ENCODE measurements at regions not wholly inside any gene's neighbourhood (a gene's known extent, or its start where the extent isn't known, plus 50 kb on each side); places are given as distances from the start of the nearest gene placed in this dataset.
"Not testable (repeated sequence)": the region's sequence is repeated elsewhere in the genome, so short reads cannot be mapped to it uniquely, and the experiment has no call there.

DNA sequence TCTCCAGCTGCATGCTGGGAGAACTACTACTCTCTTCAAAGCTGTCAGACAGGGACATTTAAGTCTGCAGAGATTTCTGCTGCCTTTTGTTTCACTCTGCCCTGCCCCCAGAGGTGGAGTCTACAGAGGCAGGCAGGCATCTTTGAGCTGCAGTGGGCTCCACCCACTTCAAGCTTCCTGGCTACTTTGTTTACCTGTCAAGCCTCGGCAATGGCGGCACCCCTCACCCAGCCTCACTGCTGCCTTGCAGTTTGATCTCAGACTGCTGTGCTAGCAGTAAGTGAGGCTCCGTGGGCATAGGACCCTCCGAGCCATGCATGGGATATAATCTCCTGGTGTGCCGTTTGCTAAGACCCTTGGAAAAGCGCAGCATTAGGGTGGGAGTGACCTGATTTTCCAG lies 61.7 kb downstream of the DMRTA1 start:
- DNase-seq, result not testable (repeated sequence)

DNA sequence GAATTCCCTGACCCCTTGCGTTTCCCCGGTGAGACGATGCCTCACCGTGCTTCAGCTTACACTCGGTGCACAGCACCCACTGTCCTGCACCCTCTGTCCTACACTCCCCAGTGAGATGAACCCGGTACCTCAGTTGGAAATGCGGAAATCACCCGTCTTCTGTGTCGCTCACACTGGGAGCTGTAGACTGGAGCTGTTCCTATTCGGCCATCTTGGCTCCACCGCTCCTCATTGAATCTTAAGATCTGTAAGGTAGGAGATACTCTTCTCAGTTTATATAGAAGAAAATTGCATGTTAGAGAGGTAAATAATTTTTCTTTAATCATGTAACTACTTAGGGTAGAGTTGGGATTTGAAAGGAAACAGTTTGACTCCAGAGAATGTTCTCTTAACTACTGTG lies 62.2 kb downstream of the DMRTA1 start:
- DNase-seq, result no peak

DNA sequence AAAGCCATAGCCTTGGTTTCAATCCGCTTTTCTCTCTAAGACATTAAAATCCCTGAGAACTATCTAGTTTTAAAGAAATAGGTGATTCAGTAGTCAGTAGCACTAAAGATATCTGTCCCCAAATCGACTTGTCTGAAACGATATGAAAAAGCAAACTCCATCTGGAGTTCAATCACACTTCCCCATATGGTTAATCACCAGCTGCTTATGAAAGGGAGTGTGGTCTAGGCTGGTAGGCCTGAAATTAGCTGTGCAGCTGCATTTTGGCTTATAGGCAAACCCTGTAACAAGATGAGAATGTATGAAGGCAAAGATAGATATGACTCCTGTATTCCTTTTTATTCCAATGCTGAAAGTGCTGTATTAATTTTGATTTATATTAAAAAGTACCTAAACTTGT lies 65.9 kb downstream of the DMRTA1 start:
- no peak for DNase-seq

DNA sequence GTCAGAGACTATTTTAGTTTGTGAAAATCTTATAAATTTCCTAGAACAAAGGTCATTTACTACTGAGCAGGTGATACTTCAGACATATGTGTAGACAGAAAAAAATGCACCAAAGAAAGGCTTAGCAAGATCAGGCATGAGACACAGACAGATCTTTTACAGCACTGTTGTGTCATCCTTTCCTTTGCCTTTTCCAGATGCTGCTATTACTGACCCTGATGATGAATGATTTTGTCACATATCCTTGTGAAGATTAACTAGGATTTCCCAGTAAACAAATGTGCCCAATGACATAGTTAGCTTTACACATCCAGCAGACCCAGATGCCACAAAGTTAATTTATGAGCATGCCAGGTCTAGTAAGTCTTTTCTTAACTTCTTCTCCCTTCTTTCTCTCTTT lies 68.2 kb downstream of the DMRTA1 start:
- no peak for DNase-seq

DNA sequence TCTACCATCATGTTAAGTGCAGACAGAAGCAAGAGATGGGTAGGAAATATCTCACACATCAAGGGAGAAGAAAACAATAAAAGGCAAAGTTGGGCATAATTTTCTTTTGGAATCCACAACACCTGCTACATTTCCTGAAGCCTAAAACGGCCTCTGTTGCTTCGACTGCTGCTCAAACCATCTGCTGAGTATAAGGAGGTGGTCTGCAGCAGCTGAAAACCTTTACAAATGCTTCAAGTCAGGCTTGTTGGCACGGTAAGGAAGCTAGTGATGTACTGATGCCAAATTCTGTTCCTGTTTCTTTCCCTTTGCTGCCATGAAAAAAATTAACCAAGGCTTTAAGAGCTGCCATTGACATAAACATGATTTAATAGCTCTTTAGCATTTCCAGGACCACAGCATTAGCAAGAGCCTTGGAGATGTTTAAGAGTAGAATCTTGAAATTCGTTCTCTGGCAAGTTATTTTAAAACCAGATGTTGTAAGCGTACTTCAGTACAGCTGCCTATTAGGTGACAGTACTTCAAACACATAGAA lies 75.6 kb downstream of the DMRTA1 start:
- DNase-seq, result no peak

DNA sequence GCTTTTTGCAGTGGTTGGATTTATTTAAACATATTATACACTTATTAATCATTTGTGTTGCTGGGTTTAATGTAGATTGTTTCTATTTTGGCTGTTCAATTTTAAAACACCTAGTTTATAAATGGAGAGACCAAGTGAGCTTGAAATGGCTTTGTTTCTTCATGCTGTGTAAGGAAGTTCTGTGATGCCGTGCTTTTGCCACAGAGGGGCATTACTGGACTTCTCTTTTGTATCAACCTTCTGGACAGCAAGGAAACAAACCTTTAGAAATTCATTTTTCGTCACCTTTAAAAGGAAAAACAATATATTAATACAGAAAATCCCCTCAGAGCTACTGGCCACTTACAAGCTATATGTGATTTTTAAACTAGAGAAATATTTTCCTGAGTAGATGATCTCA lies 81.9 kb downstream of the DMRTA1 start:
- DNase-seq, result peak; percentile 4

DNA sequence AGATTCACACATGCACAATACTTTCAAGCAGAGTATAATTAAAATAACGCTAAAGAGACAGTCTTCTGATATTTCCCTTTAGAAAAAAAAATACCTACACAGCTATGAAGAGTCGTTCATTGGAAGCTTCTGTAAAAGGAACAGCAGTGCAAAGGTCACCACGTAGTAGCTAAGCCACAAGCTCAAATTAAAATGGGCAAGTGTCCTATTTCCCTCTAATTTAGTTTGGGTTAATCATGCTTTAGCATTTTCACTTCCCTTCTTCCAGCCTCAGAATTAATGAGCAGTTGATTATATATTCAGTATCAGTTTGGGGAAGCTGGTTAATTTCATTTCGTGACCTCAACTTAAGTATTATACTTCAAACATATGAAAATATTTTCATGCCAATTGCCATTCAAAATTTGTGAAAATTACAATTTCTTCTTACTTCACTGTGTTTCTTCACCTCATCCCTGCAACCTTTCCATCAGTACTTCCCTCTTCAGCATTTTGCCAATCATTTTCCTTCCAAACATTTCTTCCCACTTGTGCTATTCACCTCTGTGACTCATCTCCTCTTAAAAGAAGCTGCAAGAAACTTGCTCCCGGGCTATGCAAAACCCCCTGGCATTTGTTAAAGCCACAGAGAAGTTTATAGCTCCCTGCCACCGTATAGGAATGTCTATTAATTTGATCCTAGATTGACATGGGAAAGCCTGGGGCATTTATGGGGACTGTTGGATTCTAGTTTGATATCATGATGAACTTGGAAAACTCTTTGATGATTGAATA lies 83.0 kb downstream of the DMRTA1 start:
- DNase-seq, result no peak

DNA sequence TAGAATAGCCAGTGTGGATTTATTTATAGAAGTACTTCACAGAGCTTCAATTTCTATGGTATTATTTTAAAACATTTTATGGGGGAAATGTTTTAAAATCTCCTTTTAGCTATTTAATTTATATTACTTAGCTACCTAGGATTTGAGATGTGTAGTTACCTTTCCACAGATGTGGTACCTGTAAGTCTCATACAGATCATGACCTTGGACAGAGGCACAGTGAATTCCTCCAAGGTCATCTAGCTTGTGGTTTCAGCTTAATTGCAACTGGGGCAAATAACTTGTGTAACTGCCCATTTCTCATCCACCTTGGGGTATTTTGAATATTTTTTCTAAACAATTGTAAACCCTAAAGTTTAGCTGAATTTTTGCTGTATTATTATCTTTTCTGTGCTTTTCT lies 89.2 kb downstream of the DMRTA1 start:
- no peak for DNase-seq

DNA sequence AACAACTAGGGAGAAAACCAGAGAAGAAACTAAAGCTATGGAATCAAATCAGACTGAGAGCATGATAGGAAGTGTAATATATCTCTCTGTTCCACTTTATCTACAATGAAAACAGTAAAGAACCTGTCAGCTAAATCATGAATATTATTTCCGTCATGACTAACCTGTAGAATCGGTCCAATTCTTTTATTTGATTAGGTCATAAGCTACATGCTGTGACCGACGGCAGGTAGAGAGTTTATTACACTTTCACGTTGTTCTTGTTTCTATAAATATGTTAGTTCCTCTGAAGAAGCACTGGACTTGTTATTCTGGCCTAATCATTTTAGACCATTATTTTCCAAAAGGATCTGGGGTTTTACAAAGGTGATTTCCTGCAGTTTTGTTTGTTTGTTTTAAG lies 91.1 kb downstream of the DMRTA1 start:
- no peak for DNase-seq

DNA sequence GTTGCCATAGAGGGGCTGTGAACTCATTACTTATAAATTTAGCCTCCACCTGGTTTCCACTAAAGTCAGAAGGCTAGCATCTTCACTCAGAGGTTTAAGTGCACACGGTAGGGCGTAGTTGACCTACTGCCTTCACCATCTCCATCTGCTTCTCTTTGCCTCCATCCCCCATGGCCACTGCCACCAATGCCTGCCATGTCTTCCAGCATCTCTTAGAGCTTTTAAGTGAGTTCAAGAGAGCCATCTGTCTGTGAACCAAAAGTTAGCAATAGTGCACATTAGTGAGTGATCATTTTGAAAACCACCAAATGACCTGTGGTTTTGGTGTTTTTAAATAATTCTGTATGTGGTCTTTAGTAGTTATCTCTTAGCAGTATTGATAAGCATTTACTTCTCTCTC lies 102.0 kb downstream of the DMRTA1 start:
- DNase-seq, result no peak

DNA sequence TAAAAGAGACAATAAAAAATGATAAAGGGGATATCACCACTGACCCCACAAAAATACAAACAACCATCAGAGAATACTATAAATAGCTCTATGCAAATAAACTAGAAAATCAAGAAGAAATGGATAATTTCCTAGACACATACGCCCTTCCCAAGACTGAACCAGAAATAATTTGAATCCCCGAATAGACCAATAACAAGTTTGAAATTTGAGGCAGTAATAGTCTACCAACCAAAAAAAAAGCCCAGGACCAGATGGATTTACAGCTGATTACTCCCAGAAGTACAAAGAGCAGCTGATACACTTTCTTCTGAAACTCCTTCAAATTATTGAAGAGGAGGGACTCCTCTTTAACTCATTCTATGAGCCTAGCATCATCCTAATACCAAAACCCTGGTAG lies 128.1 kb downstream of the DMRTA1 start:
- DNase-seq, result no peak

DNA sequence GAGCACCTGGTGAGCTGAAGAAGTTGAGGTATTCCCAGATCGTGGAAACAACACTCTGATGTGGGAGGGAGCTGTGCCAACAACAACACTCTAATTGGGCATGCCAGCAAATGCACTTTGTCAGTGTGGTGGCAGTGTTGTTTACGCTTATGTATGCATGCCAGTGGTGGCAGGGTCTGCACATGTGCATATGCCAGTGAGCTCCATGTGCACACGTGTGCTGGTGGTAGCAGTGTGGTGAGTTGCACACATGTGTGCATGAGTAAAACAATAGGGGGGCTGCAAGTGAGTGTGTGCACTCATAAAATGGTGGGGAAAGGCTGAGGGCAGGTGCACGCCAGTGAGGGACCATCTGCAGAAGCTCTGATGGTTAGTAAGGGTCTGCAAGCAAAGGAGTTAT lies 134.2 kb downstream of the DMRTA1 start:
- DNase-seq, result no peak

DNA sequence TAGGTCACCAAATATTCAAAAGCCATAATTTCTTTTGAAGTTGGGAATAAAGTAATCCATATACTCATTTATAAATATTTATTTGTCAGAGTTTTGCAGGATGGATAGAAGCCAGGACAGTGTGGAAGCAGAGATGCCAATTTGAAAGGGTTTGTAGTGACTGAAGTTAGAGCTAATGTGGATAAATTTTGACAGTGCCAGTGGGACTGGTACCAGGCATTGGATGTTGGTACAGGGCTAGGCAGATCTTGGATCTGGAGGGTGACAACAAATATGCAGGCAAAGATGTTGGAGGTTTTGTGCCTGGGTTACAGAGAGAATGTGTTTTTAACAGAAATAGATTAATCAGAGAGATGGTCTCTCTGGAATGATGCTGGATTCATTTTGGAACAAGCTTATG lies 135.6 kb downstream of the DMRTA1 start:
- DNase-seq, result no peak

DNA sequence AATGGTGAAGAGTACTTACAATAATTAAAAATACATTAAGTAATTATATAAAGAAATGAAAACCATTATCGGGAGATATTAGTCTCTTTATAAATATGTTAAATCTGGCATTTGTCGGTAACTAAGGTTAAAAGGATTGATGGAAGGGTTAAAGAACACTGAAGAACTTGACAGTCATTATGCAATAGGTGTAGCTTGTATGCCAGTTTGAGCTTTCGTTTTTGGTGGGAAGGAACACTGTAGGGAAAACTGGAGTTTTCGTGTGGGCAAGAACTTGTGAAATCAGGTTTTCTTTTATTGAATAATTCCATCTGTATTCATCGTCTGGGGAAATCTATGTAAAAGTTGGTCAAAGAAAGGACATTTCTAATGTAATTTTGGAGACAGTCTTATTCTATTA lies 142.3 kb downstream of the DMRTA1 start:
- no peak for DNase-seq

DNA sequence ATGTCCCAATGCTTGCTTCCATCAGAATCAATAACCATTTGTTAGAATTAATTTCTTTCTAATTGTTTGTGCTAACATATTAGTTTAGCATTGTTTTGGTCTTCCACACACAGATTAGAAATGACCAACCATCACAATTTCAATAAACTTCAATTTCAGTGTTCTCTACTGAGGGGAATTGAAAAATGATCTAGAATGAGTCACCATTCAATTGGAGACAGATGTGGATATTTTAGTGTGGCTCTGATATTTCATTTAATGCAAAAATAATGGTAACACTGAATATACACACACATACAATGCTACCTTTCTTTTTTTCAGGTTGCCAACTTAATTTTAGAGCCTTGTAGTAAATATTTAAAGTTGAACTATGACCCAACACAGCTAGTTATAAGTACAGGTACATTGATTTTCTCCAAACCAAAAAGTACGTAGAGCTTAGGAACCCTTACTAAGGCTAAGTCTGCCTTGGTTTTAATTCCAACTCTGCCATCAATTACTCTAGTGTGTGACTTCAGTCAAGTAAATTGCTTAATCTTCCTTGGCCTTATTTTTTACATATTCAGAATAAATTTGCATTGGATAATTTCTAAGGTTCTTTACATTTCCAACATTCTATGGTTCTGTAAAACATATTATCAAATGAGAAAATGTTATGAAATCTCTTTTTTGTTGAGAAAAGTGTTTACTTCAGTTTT lies 143.9 kb downstream of the DMRTA1 start:
- no peak for DNase-seq

DNA sequence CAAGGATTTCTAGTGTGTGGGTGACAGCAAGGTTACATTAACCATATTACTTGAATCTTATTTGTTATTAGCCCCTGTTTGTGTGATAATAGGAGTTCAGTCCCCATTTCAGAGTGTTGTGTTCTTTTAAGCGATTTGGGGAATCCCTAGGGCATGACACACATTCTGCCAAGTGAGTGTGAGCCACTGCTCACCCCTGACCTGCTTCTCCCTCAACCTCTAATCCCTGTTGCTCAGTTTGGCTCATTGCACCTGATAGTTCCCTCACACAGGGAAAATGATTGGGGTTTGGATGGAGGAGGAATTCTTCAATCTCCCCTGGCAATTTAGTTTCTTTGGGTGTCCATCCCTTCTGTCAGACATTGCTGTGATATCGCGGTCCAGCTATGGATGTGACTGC lies 149.2 kb downstream of the DMRTA1 start:
- DNase-seq, result no peak

DNA sequence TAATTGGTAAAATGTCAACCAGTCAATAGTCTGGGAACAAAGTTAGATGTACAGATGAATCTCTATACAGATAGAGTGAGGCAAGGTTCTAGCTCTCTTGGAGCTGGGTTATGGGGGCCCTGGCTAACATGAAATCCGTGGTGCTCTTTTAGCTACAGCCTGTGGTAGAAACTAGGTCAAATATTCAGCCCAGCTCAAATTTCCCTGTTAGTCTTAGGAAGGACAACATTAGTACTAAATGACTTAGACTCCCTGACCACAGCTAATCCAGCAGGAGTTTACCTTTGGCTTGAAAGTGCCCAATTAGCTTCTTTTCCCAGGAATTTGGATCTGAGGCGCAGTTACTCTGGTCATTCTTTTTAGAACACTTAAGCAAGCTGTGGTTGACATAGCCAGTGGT lies 170.5 kb downstream of the DMRTA1 start:
- no peak for DNase-seq

DNA sequence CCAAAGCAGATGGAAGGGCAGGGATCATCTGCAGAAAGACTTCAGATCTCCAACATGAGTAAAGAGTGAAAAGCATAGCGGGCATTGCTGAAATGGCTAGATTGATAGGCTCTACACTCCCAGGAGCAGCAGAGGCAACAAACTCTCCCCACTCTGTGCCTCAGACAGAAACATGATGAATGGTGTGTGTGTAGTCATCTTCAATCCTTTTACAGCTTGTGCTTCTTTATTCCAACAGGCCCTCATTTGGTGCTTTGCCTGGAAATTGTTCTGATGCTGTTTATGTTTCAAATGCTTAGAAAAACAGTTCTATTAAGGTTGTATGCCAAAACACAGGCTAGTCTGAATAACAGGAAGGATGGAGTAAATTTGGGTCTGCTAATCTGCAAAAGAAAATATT lies 176.2 kb downstream of the DMRTA1 start:
- DNase-seq, result no peak

DNA sequence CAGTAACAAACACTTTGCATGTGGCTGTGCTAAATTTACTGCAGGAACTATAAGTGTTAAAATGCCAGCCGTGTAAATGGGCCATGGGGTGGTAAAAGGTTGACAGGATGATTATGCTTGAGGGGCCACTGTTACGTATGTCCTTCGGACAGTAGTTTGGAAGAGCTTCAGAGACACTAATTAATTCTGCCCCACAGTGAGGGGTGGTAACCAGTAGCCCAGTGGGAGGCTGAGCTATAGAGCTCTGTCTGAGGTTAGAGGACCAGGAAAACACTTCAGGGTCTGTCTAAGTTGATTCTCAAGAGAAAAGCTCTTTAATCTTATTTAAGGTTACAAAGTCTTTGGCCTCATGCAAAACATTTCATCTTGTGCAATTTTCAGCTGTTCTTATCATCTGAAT lies 176.6 kb downstream of the DMRTA1 start:
- no peak for DNase-seq

DNA sequence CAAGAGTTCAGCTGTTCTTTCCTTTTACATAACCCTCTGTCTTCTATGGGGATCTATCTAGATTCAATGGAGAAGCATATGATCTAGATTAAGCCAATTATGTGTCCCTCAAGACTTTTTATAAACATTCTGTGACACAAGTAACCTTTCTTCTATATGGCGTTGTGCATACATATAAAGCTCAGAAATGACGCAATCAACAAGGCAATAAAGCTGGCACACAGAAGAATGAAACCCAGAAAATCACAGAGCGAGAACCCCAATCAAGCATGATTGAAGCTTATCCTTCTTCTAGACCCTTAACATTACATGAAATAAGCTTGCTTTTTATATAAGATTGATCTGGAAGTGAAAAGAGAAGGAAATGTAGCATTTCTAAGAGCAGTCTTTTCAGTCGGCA lies 178.9 kb downstream of the DMRTA1 start:
- DNase-seq, result no peak

DNA sequence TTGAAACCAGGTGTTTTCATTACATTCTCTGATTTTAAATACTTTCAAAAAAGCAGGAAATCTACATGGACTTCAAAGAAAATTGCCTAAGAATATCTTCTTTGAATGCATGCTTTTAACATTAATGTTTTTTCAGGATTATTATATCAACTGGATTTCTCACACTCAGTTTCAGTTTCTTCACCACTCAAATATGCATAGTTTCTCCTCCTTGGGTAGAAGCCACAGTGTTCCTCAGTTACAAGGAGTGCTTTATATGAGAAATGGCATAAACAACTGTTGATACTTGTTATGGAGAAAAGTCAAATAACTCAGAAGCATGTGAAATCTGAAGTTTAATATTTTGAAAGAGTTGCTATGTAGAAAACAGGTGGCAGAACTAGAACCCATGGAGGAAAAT lies 196.9 kb downstream of the DMRTA1 start:
- DNase-seq, result no peak

DNA sequence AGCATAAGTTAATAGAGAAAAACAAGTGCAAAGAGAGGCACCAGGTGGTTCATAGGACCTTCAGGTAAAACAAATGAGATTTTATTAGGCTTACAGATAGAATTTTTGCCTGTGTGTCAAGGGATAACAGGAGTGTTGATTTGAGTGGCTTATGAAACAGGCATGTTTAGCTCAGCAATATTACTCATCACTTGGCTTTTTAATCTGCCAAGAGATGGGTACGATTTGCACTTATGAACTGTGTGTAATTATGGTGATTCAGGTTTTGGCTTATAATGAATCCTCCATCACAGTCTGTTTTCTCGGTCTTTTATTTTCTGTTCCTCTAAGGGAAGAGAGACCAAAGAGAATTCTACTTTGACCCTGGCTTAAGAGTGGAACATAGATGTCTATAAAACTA lies 199.3 kb downstream of the DMRTA1 start:
- DNase-seq, result no peak

DNA sequence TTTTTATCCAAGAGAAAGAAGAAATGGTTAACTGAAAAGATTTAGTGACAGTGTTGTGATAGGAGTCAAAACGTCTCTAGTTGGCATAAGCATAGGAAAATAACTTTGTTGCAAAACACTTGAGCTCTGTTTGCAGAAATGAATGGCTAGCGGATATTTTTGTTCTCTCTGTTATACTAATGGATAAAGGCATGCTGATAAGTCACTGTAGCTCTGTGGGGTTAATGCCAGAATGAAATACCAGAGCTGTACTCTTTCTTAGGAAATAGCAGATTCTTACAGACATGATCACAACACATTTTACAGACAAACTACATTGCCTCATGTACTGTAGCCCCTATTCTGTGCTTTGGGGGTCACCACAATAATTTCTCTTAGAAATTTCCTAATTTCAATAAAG lies 202.8 kb downstream of the DMRTA1 start:
- no peak for DNase-seq

DNA sequence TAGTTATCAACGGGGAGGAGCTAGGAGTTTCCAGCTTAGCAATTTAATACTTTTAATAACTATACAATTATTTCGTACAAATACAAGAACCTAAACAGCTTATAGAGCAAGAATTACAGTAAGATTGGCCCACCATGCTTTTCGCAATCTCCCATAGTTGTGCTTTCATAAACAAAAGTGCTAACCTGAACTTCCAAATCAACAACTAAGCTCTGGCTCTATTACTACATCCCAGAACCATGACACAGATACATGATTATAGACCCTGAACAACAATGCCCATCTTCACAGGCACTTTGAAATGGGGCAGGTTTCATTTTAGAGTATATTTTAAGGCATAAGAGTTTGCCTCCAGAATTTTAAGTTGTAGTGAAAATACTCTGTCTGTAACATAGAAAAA lies 203.5 kb downstream of the DMRTA1 start:
- no peak for DNase-seq

DNA sequence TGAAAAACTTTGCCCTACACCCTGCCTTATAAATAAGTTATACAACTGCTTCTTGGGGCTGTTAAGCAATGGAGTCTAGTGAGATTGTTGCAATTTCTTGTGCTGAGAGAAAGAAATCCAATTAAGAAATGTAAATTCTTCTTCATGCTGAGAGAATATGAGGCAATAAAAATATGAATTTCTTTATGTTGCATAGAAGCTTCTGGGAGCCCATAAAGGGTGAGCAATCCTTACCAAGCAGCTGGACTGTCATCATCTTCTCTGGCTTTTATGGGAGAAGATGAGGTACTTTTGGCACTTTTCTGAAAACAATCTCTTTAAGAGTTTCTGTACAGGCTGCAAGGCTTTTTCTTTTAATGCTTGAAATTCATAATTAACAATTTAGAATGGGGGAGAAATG lies 204.3 kb downstream of the DMRTA1 start:
- DNase-seq, result no peak

Data from DMS153 (cell line).